HCEC 1CT (cell line): ENCODE measurements at regions not wholly inside any gene's neighbourhood (a gene's known extent, or its start where the extent isn't known, plus 50 kb on each side); places are given as distances from the start of the nearest gene placed in this dataset.

Experiments
- DNase-seq: peaks from one replicate; pipeline ENCODE4 v3.0.0-alpha.2; 2017

DNA sequence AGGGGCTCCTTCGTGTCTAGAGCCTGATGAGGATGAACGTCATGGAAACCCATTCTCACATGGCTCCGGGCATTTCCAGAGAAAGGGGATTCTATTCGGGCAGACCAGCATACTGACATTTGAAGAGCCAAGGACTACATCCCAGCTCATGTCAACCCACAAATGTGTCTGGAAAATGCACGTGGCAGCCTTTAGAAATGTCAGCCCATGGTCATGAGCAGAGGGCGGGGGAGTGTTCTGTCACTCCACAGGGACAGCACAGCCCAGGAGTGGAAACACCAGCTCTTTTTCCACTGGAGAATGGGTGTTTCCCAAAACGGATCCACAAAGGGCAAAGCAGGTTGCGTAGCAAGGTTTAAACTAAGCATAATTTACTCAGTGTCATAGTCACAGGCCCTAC is 207.0 kb downstream of the BCOR start:
- DNase-seq: no peak

DNA sequence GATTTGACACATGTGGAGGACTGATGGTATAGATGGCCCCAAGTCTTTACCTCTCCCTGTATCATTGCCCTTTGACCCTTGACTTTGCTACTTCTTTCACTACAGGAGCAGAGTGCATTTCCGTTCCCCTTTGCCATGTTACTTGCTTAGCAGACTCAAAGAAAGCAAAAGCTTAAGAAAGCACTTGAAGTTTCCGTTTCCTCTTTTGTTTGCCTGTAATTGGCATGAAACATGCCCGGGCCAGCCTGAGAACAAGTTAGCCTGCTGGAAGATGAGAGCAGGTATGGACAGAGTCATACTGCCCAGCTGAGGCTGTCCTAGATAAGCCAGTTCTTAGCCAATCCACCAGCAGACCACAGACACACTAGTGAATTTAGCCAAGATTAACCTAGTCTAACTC is 206.0 kb downstream of the BCOR start:
- no peak for DNase-seq

DNA sequence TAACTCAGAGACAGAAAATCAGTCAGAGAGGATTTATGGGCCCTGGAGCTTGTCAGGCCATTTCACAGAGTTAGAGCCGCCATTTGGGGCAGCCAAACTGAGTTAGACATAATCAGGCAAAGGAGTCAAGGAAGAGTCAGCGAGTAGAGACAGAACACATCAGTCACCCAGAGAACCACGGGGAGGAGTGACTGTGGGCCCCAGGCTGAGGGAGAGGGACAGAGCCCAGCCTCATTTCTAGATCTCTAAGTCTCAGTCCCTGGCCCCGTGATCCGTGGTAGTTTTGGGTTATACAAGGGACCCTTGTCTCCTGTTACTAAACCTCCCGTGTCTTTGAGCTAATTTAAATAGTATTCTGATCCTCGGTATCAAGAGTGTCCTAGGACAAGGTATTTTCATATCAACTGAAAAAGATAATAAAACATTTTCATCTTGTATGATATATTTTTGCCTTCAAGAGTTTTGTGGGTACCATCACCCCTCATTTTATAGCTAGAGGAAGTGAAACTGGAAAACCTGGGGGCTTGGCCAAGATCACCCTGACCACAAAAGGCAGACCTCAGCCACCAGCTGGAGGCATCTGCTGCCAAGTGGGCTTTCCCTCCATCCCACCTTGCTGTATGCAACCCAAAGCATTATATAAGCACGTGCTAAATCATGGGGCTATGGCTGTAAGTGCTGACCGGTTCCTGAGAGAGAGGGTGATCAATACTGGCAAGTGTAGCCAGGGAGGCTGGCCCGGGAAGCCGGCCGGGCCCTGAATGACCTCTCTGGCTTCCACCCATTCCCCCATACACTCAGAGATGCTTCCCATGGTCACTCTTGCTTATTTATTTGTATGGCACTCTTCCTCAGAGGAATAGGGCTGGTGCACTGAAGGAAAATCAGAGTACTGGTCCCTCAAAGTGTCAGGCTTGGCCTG is 204.1 kb downstream of the BCOR start:
- DNase-seq: no peak

DNA sequence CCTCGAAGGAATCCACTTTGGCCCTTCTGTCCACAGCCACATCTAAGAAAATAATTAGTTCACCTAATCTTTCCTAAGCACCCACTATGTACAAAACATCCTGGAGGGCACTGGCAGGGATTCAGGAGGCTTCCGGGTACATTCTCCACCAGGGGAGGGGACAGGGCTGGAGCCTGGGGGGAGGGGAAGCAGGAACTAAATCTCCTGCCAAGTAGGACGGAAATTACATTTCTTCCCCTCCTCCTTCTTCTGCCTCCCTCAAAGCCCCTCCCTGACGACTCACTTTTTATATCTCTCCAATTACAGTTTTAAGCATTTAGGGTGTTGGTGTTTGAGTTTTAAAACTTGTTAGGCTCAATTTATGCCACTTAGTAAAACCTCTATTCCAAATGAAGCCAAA is 203.1 kb downstream of the BCOR start:
- no peak for DNase-seq

DNA sequence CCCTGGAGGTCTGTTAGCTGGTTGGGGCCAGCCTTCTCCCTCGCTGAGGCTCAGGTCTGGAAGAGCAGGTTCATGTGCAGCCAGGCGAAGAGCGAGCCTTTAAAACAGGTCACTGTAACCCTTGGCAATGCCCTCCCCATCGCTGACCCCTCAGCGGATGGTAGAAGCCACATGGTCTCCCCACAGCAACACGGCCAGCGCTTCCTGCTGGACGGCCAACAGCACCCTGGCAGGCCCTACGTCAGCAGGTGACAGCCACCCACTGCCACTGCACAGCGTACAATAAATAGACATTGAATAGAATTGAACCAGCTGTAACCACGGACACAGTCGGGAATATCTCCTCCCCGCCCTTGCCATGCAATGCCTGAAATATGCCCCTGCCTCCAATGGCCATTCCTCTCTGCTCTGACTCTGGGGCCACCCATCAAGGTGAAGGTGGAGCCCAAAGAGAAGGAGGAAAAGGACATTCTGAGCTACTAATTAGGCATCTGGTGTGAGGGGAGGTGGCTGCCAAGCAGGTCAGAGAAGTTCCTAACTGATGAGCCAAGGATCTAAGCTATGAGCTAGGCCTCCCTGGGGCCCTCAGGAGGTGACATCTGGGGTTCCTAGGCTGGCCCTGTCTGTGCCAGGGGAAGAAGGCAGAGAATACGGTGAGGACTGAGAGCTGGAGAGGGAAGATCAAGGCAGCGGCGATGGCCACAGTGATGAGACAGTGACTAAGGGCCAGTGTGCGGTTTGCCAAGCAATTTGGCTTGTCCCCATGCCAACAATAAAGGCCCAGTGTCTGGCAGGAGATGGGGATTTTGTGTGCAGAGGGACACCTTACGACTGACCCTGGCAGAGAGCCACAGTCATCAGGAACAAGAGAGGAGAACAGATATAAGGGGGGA is 202.3 kb downstream of the BCOR start:
- DNase-seq: no peak

DNA sequence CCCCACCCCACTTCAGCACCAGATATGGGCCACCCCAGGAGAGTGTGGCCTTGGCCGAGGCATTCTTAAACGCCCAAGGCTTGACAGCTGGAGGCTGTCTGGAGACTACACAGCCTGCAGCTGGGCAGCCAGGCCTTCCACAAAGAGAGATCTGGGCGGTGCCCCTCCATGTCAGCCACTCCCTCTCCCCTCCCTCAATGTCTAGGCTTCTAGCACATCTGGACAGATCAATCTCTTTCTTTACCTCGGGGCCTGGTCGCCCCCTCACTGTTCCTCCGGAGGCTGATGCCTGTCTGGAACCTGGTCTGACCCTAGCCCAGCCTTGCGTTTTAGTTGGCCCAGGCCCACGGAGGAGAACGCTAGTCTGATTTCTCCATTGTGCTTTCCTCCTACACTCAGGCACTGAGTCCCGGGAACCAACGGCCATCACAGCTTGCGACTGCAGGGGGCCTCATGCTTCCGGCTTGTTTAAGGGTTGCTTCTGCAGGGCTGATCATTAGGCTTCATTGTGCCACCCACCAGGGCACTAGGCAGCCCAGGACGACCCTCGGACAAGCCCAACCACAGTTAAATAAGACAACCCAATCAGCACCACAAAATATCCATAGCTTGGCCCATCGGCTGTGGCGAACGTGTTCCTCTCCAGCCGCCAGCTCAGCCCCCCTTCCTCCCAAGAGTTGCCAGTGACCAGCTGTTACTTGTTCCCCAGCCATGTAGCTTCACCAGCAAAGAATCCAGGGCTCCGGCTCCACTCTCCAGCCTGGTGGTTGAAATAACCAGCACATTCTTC is 200.6 kb downstream of the BCOR start:
- peak; percentile 64 for DNase-seq

DNA sequence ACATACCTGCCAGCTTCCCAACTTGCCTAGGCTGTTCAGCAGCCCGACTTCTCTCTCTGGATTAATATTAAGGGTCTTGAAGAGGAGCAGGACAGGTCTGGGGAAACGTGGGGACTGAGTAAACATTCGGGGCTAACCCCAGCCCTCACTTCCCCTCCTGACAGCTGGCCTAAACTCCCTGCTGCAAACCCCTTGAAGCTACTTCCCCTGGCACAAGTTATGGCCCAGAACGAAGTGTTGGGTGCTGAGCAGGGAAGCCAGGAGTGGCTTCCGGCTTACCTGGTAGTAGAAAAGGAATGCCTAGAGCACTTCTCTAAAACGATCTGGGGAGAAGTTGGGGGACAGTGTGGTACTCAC is 200.0 kb downstream of the BCOR start:
- no peak for DNase-seq

DNA sequence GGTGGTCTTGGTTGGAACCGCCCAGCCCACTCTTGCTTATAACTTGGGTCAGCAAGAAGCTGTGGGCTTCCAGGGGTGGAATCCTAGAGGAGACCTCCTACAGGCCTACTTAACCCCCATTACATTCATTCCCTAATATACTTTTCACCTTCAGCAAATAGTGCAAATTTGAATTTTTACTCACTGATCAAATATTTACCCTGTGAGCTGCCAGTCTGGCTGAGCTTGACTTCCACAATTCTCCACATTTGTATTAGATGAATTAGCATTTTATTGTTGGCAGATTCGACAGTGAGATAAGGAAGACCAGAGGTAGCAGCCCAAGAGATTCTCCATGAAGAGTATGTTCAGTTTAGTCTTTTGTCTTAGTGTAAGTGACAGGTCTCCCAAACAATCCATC is 199.6 kb downstream of the BCOR start:
- no peak for DNase-seq

DNA sequence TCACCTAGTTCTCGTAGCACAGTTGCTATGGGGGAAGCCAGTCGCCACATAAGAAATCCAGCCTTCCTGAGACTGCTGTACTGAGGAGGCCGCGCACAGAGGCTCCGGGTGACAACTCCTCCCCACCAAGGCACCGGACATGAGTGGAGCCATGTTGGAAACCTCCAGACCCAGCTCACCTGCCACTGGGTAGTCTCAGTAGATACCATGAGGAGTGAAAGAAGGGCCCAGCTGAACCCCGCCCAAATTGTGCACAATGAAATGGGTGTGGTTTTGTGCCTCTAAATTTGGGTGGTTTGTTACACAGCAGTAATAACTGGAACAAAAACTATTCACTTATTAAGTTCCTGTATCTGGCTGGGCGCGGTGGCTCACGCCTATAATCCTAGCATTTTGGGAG is 198.7 kb downstream of the BCOR start:
- no peak for DNase-seq

DNA sequence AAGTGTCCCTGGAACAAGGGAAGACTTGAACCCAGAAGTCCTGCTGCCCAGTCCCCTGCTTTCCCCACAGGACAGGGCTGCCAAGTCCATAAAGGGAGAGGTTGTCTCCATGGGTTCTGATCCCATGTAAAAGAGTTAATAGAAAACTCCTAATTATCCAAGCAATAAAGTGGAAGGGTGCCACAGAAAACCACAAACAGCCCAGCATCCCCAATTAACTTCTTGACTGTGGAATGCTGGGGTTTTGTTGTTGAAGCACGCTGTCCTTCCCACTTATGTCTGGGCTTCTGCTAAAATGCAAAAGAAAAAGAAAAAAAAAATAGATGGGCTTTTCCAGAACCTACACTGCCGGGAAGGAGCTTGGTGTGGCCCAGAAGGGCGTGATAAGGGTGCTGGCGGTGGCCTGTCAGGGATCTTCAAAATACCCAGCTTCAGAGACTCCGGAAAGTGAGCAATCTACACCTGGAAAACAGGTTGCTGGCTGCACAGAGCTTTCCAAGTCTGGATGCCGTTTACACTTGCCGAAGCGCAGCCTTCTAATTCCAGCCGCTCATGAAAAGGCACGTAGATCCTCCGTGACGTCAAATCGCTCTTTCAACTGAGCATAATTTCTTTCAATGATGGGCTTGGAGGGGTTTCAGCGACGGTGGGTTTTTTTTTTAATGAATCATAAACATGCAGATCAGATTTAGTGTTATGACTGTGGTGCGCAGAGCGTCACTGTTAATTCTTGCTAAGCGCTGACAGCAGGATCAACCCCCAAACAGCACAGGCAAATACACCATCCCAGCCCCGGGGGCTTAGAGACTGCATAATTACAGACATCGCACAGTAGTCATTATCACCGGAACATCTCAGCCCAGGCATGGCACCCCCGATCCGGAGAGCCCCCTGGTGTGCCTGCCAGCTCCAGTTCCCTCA is 197.6 kb downstream of the BCOR start:
- DNase-seq: no peak

DNA sequence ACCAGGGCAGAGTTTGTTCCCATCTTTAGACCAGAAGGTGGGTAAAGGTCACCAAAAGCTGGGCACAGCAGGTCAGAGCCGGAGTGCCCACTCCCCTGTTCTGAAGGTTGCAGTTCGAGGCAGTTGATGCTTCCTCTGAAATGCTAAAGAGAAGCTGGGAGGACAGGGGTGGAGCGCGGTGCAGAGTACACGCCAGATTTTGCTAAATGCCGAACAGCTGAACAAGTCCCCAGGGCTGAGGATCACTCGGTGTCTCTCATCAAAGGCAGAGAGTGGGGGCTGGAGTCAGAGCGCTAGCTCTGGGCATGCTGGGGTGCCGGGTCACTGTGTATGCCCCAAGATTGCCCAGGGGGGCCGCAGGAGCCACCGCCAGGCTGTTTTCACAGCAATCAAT is 197.0 kb downstream of the BCOR start:
- no peak for DNase-seq

DNA sequence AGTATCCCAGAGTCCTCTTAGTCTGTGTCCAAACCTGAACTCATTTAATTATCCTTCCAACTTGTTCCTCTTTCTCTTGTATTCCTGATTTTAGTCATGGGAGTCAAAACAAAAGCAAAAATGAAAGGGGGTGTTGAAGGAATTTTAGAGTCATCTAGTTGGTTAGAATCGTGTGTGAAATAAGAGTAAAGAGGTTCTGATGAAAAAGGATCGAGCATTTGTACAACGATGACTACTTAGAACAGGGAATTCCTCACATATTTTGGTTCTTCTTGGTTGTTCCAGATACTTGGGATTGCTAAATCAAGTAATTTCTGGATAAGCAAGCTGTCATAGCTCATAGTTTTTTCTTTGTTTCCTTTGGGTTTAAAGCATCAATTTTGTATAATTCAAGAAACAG is 194.4 kb downstream of the BCOR start:
- DNase-seq: peak; percentile 74

DNA sequence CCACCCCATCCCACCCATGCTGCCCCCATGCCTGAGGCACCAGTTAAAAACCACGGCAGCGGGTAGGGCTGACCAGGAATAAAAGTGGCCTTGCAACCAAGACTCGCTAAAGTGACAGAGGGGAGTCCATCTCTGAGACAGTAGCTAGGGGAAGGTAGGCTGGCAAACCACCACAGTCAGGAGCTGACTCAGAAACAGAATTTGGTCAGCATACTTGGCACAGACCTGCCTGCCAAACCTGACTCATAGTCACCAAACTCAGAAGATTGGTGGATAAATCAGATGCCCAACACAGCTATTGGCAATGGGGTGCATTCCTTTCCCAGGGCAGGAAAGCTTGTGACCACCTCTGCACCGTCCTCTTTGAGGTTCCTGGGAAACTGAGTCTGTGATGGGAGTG is 193.8 kb downstream of the BCOR start:
- peak; percentile 18 for DNase-seq

DNA sequence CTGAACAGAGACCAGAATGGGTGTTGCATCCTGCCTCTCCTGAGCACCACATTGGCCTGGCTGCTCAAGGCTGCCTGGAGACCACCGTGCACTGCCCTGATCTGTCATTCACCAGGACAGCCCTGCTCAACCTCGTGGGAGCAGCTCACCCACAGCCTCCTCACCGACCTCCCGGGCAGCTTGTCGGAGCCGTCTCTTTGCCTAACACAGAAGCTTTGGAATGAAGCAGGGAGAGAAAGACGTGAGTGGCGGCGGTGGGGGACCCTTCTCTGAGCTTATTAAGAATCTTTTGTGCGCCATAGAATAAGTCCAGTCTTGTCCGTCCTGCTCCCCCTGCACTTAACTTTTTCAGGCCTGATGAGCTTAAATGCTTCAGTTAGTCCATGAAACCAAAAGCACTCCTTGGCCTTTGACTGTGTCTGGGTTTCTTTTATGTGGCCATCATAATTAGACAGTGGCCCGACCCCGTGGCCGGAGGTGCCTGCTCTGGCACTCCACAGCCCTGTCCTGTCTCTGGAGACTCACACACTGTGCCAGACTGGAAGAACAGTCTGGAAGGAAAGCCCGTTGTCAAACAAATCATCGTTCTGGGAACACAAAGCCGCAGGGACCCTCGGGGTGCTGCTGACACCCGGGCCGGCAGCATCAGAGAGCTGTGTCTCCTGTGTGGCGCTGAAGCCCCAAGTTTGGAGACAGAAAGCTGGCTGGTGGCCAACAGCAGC is 192.8 kb downstream of the BCOR start:
- no peak for DNase-seq

DNA sequence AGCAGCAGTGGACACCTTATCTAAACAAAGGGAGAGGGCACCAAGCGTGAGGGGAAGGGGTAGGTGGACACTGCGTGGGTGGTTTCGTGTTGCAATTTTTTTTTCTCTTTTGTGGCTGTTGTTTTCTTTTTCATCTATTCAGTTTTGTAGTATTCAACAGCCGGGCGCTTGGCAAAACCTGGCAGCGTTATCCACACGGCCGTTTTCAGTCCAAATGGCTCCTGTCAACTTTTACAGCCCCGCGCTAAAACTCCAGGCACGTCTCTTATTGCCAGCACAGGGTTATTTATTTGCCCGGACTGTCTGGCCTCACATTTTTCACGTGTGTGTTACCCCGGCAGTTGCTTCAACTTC is 192.2 kb downstream of the BCOR start:
- DNase-seq: peak; percentile 25

DNA sequence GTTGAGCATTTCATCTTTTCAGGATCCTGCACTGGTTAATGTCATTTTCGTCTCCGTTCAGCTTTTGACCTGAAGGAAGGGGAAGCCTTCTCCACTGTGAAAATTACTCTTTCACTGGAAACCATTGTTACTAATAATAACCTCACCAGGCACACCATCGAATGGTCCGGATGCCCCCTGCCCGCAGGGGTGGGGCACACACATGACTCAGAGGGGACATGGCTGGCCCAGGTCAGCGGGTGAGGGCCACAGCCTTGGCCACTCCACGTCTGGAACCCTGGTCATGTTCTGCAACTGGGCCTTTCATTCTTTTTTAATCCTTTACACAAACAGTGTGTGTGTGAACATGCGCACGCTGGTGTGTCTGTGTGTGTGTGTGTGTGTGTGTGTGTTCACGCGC is 191.8 kb downstream of the BCOR start:
- DNase-seq: no peak

DNA sequence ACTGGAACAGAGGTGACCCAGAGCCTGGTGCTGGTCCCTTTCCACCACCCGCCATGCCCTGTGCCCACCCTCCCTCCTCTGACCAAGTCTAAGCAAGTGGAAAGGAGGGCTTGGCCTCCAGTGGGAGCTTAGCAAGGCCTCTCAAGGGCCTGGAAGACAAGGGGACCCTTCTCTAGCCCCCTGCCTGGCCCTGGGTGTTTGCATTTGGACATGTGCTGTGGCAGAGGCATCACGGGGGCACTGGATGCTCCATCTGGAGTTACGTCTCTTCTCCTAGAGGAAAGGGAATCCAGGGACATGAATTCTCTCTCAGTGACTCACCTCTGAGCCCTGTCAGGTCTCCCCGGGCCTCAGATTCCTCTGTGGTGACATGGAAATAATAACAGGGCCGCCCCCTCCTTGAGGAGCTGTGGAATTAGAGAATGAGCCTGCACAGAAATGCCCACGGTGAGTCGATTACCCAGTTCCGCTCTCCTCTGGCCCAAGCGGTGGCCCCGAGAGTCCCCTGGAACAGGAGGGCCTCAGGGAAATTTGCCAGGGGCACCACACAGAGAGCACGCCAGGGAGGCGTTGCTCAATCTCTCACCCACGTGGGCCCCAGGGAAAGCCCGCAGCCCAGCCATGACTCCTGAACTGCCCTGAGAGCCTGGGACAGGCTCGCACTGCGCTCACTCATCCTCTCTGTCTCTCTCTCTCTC is 189.6 kb downstream of the BCOR start:
- DNase-seq: peak; percentile 90

DNA sequence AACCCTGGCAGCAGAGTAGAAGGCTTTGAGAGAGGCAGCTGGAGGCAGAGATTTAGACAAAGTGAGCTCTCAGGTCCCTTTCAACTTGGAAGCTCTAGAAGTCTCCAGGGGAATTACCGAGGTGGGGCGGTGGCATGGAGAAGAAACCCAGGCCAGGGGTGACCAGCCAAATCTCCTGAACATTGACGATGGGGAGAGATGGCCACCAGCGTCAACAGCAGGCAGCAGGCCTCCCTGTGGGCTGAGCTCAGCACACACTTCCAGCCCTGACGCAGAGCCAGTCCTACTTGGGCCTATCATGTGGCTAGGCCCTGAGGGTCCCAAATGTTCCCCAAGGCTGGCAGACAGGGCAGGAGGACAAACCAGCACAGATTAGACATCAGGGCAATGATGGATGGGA is 187.8 kb downstream of the BCOR start:
- no peak for DNase-seq

DNA sequence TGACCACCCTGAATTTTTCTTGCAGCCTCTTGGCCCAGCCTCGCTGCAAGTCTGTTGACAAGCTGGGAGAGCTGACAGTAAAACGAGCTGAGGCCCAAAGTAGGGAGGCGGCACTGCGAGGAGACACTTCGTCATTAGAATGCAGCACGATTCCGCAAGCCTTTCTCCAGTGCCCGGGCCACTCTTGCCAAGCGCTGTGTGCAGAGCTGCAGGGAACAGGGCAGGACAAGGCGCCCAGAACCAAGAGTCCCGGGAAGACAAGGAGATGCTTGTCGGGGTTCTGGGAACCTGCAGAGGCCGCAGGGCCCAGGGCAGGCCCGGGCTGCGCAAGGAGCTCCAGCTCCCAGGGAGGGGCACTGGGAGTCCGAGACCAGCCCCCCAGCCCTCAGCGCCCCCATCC is 187.1 kb downstream of the BCOR start:
- no peak for DNase-seq

DNA sequence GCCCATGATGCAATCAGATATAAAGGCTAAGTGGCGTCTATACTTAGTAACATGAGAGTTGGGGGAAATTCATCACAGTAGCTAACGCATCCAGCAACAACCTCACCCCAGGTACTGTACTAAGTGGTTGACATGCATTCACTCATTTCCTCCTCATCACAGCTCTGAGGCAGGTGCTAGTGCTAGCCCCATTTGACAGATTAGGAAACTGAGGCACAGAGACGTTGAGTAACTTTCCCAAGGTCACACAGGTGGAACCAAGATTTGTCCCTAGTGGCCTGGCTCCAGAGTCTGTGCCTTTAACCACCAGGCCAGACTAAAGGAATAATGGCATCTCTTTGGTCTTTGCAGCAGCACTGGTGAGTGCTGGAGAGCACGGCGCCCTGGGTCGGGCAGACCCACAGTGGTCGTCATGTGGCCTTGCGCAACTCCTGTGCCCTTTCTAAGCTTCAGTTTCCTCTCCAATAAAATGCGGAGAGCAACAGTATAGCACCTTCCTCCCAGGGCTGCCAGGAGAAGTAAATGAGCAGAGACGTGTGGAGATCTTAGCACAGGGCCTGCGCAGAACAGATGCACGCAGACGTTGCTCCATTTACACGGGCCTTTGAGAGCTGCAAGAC is 186.4 kb downstream of the BCOR start:
- no peak for DNase-seq
